WTC11 (cell line): ENCODE measurements at regions not wholly inside any gene's neighbourhood (a gene's known extent, or its start where the extent isn't known, plus 50 kb on each side); places are given as distances from the start of the nearest gene placed in this dataset.

ENCODE experiments used
- ATAC-seq: fragments of 200-7000 bp; cut with Tn5 transposase; 2 replicates; pipeline ENCODE4 v1.10.0; 2021; ENCODE audit warnings: mild to moderate bottlenecking, moderate library complexity
- CTCF ChIA-PET: fragments of 300-600 bp; sonication (Branson Sonifier 250); formaldehyde crosslinking; loops from one replicate; lab custom pipeline; 2021; ENCODE audit warnings: antibody characterized with exemption; lab: Charles Lee
- POLR2A ChIA-PET: fragments of 350-600 bp; sonication (Branson Sonifier 250); formaldehyde crosslinking; loops from one replicate; lab custom pipeline; 2021; ENCODE audit warnings: antibody characterized with exemption; lab: Charles Lee
- DNase-seq: peaks from one replicate; pipeline ENCODE4 v3.0.0; 2021; ENCODE audit warnings: low spot score
- H3K27ac Mint-ChIP-seq: 2 replicates; pipeline ENCODE4 v1.8.0; 2021; ENCODE audit warnings: mixed read lengths
- H3K27me3 Mint-ChIP-seq: 2 replicates; pipeline ENCODE4 v1.8.0; 2021; ENCODE audit warnings: low read depth, mild to moderate bottlenecking, moderate library complexity, mixed read lengths
- H3K36me3 Mint-ChIP-seq: 2 replicates; pipeline ENCODE4 v1.8.0; 2021; ENCODE audit warnings: mixed read lengths
- H3K4me1 Mint-ChIP-seq: 2 replicates; pipeline ENCODE4 v1.8.0; 2022; ENCODE audit warnings: mixed read lengths
- H3K4me3 Mint-ChIP-seq: 2 replicates; pipeline ENCODE4 v1.8.0; 2021; ENCODE audit warnings: mild to moderate bottlenecking, moderate library complexity, mixed read lengths
- H3K9me3 Mint-ChIP-seq: 2 replicates; pipeline ENCODE4 v1.8.0; 2021; ENCODE audit warnings: mixed read lengths
- CDX4 ChIP-seq: fragments of 250-450 bp; sonication (Bioruptor Pico); IDR thresholded peaks from 2 replicates; pipeline ENCODE4 v1.9.0; 2021; ENCODE audit warnings: moderate library complexity, mild to moderate bottlenecking, inconsistent platforms, borderline replicate concordance
- ESRRA ChIP-seq: sonication (generic); formaldehyde crosslinking; IDR thresholded peaks from 2 replicates; pipeline ENCODE4 v1.8.1; 2022; ENCODE audit warnings: mild to moderate bottlenecking, missing genetic modification reagents, borderline replicate concordance
- FOXJ3 ChIP-seq: sonication (generic); formaldehyde crosslinking; IDR thresholded peaks from 2 replicates; pipeline ENCODE4 v1.9.0; 2021; ENCODE audit warnings: missing genetic modification reagents, mild to moderate bottlenecking, borderline replicate concordance
- FOXK1 ChIP-seq: sonication (generic); formaldehyde crosslinking; IDR thresholded peaks from 2 replicates; pipeline ENCODE4 v1.8.0; 2022; ENCODE audit warnings: mild to moderate bottlenecking, moderate library complexity, missing genetic modification reagents
- FOXP4 ChIP-seq: sonication (generic); formaldehyde crosslinking; IDR thresholded peaks from 2 replicates; pipeline ENCODE4 v1.8.0; 2022; ENCODE audit warnings: mild to moderate bottlenecking, missing genetic modification reagents
- GABPB1 ChIP-seq: sonication (generic); formaldehyde crosslinking; IDR thresholded peaks from 2 replicates; pipeline ENCODE4 v1.8.1; 2023; ENCODE audit warnings: mild to moderate bottlenecking, missing genetic modification reagents
- GTF2I ChIP-seq: fragments of 250-450 bp; sonication (Bioruptor Pico); conservative IDR thresholded peaks from 2 replicates; pipeline ENCODE4 v1.4.0; 2021; ENCODE audit warnings: mild to moderate bottlenecking
- IRF1 ChIP-seq: sonication (generic); formaldehyde crosslinking; IDR thresholded peaks from 2 replicates; pipeline ENCODE4 v1.8.0; 2023; ENCODE audit warnings: missing genetic modification reagents
- IRF2 ChIP-seq: sonication (generic); formaldehyde crosslinking; IDR thresholded peaks from 2 replicates; pipeline ENCODE4 v1.8.0; 2022; ENCODE audit warnings: low read depth, missing genetic modification reagents, borderline replicate concordance
- MYBL2 ChIP-seq: sonication (generic); formaldehyde crosslinking; IDR thresholded peaks from 2 replicates; pipeline ENCODE4 v1.8.1; 2023; ENCODE audit warnings: mild to moderate bottlenecking, moderate library complexity, missing genetic modification reagents
- NFATC4 ChIP-seq: fragments of 250-450 bp; sonication (Bioruptor Pico); IDR thresholded peaks from 2 replicates; pipeline ENCODE4 v1.9.0; 2021; ENCODE audit warnings: mild to moderate bottlenecking
- NFE2L1 ChIP-seq: sonication (generic); formaldehyde crosslinking; IDR thresholded peaks from 2 replicates; pipeline ENCODE4 v1.8.1; 2023; ENCODE audit warnings: missing genetic modification reagents
- NR3C1 ChIP-seq: sonication (generic); formaldehyde crosslinking; conservative IDR thresholded peaks from 2 replicates; pipeline ENCODE4 v1.8.1; 2023; ENCODE audit warnings: low read depth, mild to moderate bottlenecking, missing genetic modification reagents
- SMAD4 ChIP-seq: sonication (generic); formaldehyde crosslinking; IDR thresholded peaks from 2 replicates; pipeline ENCODE4 v1.8.0; 2022; ENCODE audit warnings: mild to moderate bottlenecking, missing genetic modification reagents
- SP1 ChIP-seq: sonication (generic); formaldehyde crosslinking; conservative IDR thresholded peaks from 2 replicates; pipeline ENCODE4 v1.8.1; 2022; ENCODE audit warnings: missing genetic modification reagents
- TEAD1 ChIP-seq: sonication (generic); formaldehyde crosslinking; IDR thresholded peaks from 2 replicates; pipeline ENCODE4 v1.8.0; 2022; ENCODE audit warnings: mild to moderate bottlenecking, missing genetic modification reagents
- TEAD4 ChIP-seq: sonication (generic); formaldehyde crosslinking; IDR thresholded peaks from 2 replicates; pipeline ENCODE4 v1.8.0; 2022; ENCODE audit warnings: mild to moderate bottlenecking, missing genetic modification reagents
- TP53 ChIP-seq: sonication (generic); formaldehyde crosslinking; IDR thresholded peaks from 2 replicates; pipeline ENCODE4 v1.8.1; 2023; ENCODE audit warnings: mild to moderate bottlenecking, missing genetic modification reagents
- USF1 ChIP-seq: sonication (generic); formaldehyde crosslinking; IDR thresholded peaks from 2 replicates; pipeline ENCODE4 v1.8.0; 2022; ENCODE audit warnings: mild to moderate bottlenecking, missing genetic modification reagents
- ZBTB43 ChIP-seq: sonication (generic); formaldehyde crosslinking; IDR thresholded peaks from 2 replicates; pipeline ENCODE4 v1.8.1; 2023; ENCODE audit warnings: mild to moderate bottlenecking, missing genetic modification reagents
- ZNF416 ChIP-seq: fragments of 250-450 bp; sonication (Bioruptor Pico); IDR thresholded peaks from 2 replicates; pipeline ENCODE4 v1.9.0; 2021; ENCODE audit warnings: mild to moderate bottlenecking, inconsistent platforms
- ZNF425 ChIP-seq: fragments of 250-450 bp; sonication (Bioruptor Pico); conservative IDR thresholded peaks from 2 replicates; pipeline ENCODE4 v1.9.0; 2021; ENCODE audit warnings: mild to moderate bottlenecking
- ZNF512 ChIP-seq: sonication (generic); formaldehyde crosslinking; IDR thresholded peaks from 2 replicates; pipeline ENCODE4 v1.8.1; 2022; ENCODE audit warnings: missing genetic modification reagents, borderline replicate concordance
- ZNF532 ChIP-seq: fragments of 250-450 bp; sonication (Bioruptor Pico); IDR thresholded peaks from 2 replicates; pipeline ENCODE4 v1.9.0; 2021; ENCODE audit warnings: mild to moderate bottlenecking, borderline replicate concordance

GRCh38 chr4:117575850-117576249 is 458.4 kb upstream of the NDST3 start:
- no peak overlapping the region for H3K4me3 Mint-ChIP-seq
- no peaks in the 10 kb centered on the region for H3K27me3 Mint-ChIP-seq
- DNase-seq (no peak), ATAC-seq (no peak)
- ChIA-PET CTCF (no interaction called here), POLR2A (no interaction called here)
- H3K4me1 Mint-ChIP-seq: no peaks in the 10 kb centered on the region
- no peak overlapping the region for H3K27ac Mint-ChIP-seq
- no peaks in the 10 kb centered on the region for H3K36me3 Mint-ChIP-seq
- no peaks in the 10 kb centered on the region for H3K9me3 Mint-ChIP-seq
- no peak for TF ChIP-seq MYBL2 (CRISPR knock-in tag)
- TF ChIP-seq TEAD1: no peak
- no peak for TF ChIP-seq ZNF512 (CRISPR knock-in tag)
- no peak for TF ChIP-seq ZNF532
- TF ChIP-seq NFE2L1: no peak
- TF ChIP-seq NFATC4: no peak
- TF ChIP-seq GABPB1: no peak
- no peak for TF ChIP-seq NR3C1
- no peak for TF ChIP-seq TP53 (CRISPR knock-in tag)
- TF ChIP-seq IRF2 (CRISPR knock-in tag): no peak
- TF ChIP-seq IRF1 (CRISPR knock-in tag): no peak
- TF ChIP-seq FOXP4 (CRISPR knock-in tag): no peak
- TF ChIP-seq ZNF416 (CRISPR knock-in tag): no peak
- no peak for TF ChIP-seq FOXJ3 (CRISPR knock-in tag)
- no peak for TF ChIP-seq CDX4 (CRISPR knock-in tag)
- no peak for TF ChIP-seq SMAD4 (CRISPR knock-in tag)
- TF ChIP-seq GTF2I: no peak
- no peak for TF ChIP-seq FOXK1 (CRISPR knock-in tag)
- TF ChIP-seq, all 79 proteins: peak for 0

- Mint-ChIP-seq H3K27ac (no peak overlapping the region; the same call in 1 of the 2 replicates), H3K4me1 (no peaks in the 10 kb centered on the region), H3K9me3 (no peaks in the 10 kb centered on the region), H3K4me3 (no peak overlapping the region), H3K27me3 (no peaks in the 10 kb centered on the region), H3K36me3 (no peaks in the 10 kb centered on the region)
- DNase-seq: no peak
- no peak for ATAC-seq
- TF ChIP-seq ESRRA (CRISPR knock-in tag): no peak
- no peak for TF ChIP-seq SP1 (CRISPR knock-in tag)
- no peak for TF ChIP-seq USF1 (CRISPR knock-in tag)
- TF ChIP-seq ZBTB43: no peak
- no peak for TF ChIP-seq TEAD4 (CRISPR knock-in tag)
- TF ChIP-seq ZNF425 (CRISPR knock-in tag): no peak
- CTCF ChIA-PET: no interaction called here
- POLR2A ChIA-PET: no interaction called here
Observed at GRCh38 chr4:117577686-117578311, 456.5 kb upstream of the NDST3 start.
